Nephron progenitor cell (in vitro differentiated cells): ENCODE measurements at regions not wholly inside any gene's neighbourhood (a gene's known extent, or its start where the extent isn't known, plus 50 kb on each side); places are given as distances from the start of the nearest gene placed in this dataset.

Source experiments
- DNase-seq: peaks from one replicate; pipeline ENCODE4 v3.0.0; 2021
- H3K27ac Mint-ChIP-seq: 2 replicates; pipeline ENCODE4 v1.8.0; 2021; ENCODE audit warnings: mild to moderate bottlenecking, moderate library complexity, mixed read lengths
- H3K27me3 Mint-ChIP-seq: 2 replicates; pipeline ENCODE4 v1.8.0; 2021; ENCODE audit warnings: mild to moderate bottlenecking, low read depth, mixed read lengths; ENCODE audit not compliant: poor library complexity
- H3K36me3 Mint-ChIP-seq: 2 replicates; pipeline ENCODE4 v1.8.0; 2021; ENCODE audit warnings: low read depth, mixed read lengths
- H3K4me1 Mint-ChIP-seq: 2 replicates; pipeline ENCODE4 v1.8.0; 2021; ENCODE audit warnings: mixed read lengths
- H3K4me3 Mint-ChIP-seq: 2 replicates; pipeline ENCODE4 v1.8.0; 2021; ENCODE audit warnings: mild to moderate bottlenecking, moderate library complexity, mixed read lengths
- H3K9me3 Mint-ChIP-seq: 2 replicates; pipeline ENCODE4 v1.8.0; 2021; ENCODE audit warnings: mild to moderate bottlenecking, moderate library complexity, mixed read lengths
- CTCF ChIP-seq: fragments of 200-600 bp; sonication (generic); IDR thresholded peaks from 2 replicates; pipeline ENCODE4 v1.5.0; 2021; ENCODE audit warnings: antibody characterized with exemption

DNA sequence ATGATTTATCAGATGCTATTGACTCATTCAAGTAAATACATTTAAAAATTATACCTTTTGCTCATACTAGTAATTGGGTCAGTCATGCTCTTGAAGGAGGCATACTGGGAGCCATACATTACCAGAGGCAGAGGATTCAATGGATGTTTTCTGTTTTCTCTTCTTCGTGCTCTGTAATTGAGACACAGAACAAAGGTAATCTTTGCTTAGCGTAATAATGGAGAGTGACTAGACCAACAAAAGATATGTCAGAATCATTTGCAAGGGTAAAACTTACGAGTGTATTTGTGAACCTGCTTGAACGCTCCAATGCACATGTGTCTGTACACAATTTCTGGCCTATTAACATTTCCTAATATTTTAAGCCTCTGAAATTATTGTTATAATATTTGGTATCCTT is 296.4 kb downstream of the FOXG1 start:
- Mint-ChIP-seq H3K36me3 (no peaks in the 10 kb centered on the region), H3K27me3 (no peaks in the 10 kb centered on the region), H3K27ac (no peak overlapping the region), H3K4me1 (no peaks in the 10 kb centered on the region), H3K9me3 (no peaks in the 10 kb centered on the region), H3K4me3 (no peak overlapping the region)
- no peak for TF ChIP-seq CTCF
- no peak for DNase-seq

DNA sequence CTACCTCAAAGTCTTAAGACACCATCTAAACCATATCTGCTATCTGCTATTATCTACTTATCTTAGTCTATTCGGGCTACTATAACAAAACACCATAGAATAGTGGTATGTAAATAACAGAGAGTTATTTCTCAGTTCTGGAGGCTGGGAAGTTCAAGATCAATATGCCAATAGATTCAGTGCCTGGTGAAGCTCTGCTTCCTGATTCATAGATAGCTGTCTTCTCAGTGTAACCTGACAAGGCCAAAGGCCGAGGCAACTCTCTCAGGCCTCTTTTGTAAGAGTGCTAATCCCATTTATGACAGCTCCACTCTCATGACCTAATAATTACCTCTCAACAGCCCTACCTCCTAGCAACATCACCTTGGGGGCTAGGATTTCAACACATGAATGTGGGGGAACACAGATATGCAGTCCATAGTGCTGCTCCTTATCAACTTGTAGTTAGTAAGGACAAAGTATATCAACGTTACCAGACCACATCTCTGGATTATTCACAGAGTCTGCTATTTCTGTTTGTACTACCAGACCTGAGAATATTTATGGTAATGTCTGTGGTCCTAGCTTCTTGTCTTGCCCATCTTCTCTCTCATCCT is 297.8 kb downstream of the FOXG1 start:
- H3K4me1 Mint-ChIP-seq: no peaks in the 10 kb centered on the region
- no peaks in the 10 kb centered on the region for H3K27me3 Mint-ChIP-seq
- TF ChIP-seq CTCF: no peak
- H3K9me3 Mint-ChIP-seq: no peaks in the 10 kb centered on the region
- no peak overlapping the region for H3K4me3 Mint-ChIP-seq
- DNase-seq: no peak
- H3K27ac Mint-ChIP-seq: no peak overlapping the region
- no peaks in the 10 kb centered on the region for H3K36me3 Mint-ChIP-seq

DNA sequence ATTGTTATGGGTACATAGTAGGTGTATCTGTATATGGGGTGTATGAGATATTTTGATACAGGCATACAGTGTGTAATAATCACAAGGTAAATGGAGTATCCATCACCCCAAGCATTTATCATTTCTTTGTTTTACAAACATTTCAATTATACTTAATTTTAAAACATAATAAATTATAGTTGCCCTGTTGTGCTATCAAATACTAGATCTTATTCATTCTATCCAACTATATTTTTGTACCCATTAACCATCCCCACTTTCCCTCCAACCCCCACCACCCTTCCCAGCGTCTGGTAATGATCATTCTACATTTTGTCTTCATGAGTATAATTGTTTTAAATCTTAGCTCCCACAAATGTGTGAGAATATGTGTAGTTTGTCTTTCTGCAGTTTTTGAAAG is 302.6 kb downstream of the FOXG1 start:
- Mint-ChIP-seq H3K27ac (no peak overlapping the region), H3K36me3 (no peaks in the 10 kb centered on the region), H3K9me3 (no peaks in the 10 kb centered on the region), H3K27me3 (peaks cover 6% of the 10 kb centered on the region), H3K4me1 (no peaks in the 10 kb centered on the region), H3K4me3 (no peak overlapping the region)
- TF ChIP-seq CTCF: no peak
- DNase-seq: no peak

DNA sequence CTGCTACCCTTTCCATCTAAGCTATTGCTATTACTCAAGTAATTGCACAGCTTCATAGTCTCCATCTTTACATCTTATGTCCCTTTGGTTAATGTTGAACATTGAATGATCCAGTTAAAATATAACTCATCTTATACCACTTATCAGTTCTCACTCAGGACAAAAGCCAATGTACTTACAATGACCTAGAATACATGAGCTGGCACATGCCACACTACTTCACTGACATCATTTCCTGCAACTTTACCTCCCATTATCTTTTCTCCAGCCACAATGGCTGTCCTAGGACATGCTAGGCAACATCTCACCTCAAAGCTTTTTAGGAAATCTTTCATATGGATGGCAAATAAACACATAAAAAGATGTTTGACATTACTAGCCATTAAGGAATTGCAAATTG is 309.2 kb downstream of the FOXG1 start:
- H3K4me1 Mint-ChIP-seq: no peaks in the 10 kb centered on the region
- no peaks in the 10 kb centered on the region for H3K36me3 Mint-ChIP-seq
- no peak for TF ChIP-seq CTCF
- no peak overlapping the region for H3K27ac Mint-ChIP-seq
- no peaks in the 10 kb centered on the region for H3K9me3 Mint-ChIP-seq
- no peak overlapping the region for H3K4me3 Mint-ChIP-seq
- peaks cover 6% of the 10 kb centered on the region for H3K27me3 Mint-ChIP-seq
- DNase-seq: no peak

GRCh38 chr14:29077916-29078315 is 311.3 kb downstream of the FOXG1 start:
- peaks cover 5% of the 10 kb centered on the region for H3K27me3 Mint-ChIP-seq
- H3K4me3 Mint-ChIP-seq: no peak overlapping the region
- TF ChIP-seq CTCF: no peak
- no peaks in the 10 kb centered on the region for H3K4me1 Mint-ChIP-seq
- H3K9me3 Mint-ChIP-seq: no peaks in the 10 kb centered on the region
- no peak overlapping the region for H3K27ac Mint-ChIP-seq
- no peaks in the 10 kb centered on the region for H3K36me3 Mint-ChIP-seq
- DNase-seq: no peak

- H3K9me3 Mint-ChIP-seq: no peaks in the 10 kb centered on the region
- no peaks in the 10 kb centered on the region for H3K4me1 Mint-ChIP-seq
- DNase-seq: no peak
- H3K36me3 Mint-ChIP-seq: no peaks in the 10 kb centered on the region
- peaks cover 2% of the 10 kb centered on the region for H3K27me3 Mint-ChIP-seq
- H3K4me3 Mint-ChIP-seq: no peak overlapping the region
- H3K27ac Mint-ChIP-seq: no peak overlapping the region
- TF ChIP-seq CTCF: no peak
These were observed 312.4 kb downstream of the FOXG1 start for GRCh38 chr14:29078810-29079522.
